Lung (tissue), 11 donors: ENCODE measurements at regions not wholly inside any gene's neighbourhood (a gene's known extent, or its start where the extent isn't known, plus 50 kb on each side); places are given as distances from the start of the nearest gene placed in this dataset.

Experiments
- ATAC-seq: fragments of 200-7000 bp; cut with Tn5 transposase; one replicate; pipeline ENCODE4 v1.9.1; 2020; ENCODE audit warnings: moderate number of reproducible peaks; ENCODE audit not compliant: insufficient read depth, low FRiP score
- DNase-seq, 3 donors: peaks; one replicate each; pipeline ENCODE4 v3.0.0-alpha.2; 2013 to 2017
- H3K27ac ChIP-seq, 2 donors: one replicate each; pipeline ENCODE4 v1.5.1; 2013; ENCODE audit warnings: mild to moderate bottlenecking in 2 of 2, moderate library complexity in 2 of 2, control low read depth in 1 of 2, inconsistent platforms in 1 of 2, low read depth in 1 of 2, low read length in 1 of 2
- H3K27me3 ChIP-seq, 3 donors: one replicate each; pipeline ENCODE4 v1.5.1; 2013; ENCODE audit warnings: low read length in 2 of 3; ENCODE audit not compliant: control insufficient read depth in 3 of 3, insufficient read depth in 3 of 3
- H3K36me3 ChIP-seq, 4 donors: one replicate each; pipeline ENCODE4 v1.5.1; 2013; ENCODE audit warnings: low read length in 4 of 4, mild to moderate bottlenecking in 1 of 4, moderate library complexity in 1 of 4; ENCODE audit not compliant: control insufficient read depth in 4 of 4, insufficient read depth in 4 of 4
- H3K4me1 ChIP-seq, 5 donors: one replicate each; pipeline ENCODE4 v1.5.1; 2013; ENCODE audit warnings: low read length in 5 of 5, mild to moderate bottlenecking in 2 of 5, moderate library complexity in 1 of 5; ENCODE audit not compliant: control insufficient read depth in 5 of 5, insufficient read depth in 5 of 5
- H3K4me3 ChIP-seq: one replicate; pipeline ENCODE4 v1.5.1; 2013; ENCODE audit warnings: mild to moderate bottlenecking, control low read depth, moderate library complexity
- H3K9ac ChIP-seq, 2 donors: one replicate each; pipeline ENCODE4 v1.5.1; 2013; ENCODE audit warnings: low read length in 2 of 2, control low read depth in 1 of 2; ENCODE audit not compliant: insufficient read depth in 1 of 2
- H3K9me3 ChIP-seq, 4 donors: one replicate each; pipeline ENCODE4 v1.5.1; 2013; ENCODE audit warnings: low read length in 3 of 4, mild to moderate bottlenecking in 1 of 4, moderate library complexity in 1 of 4; ENCODE audit not compliant: control insufficient read depth in 4 of 4, insufficient read depth in 3 of 4
- CTCF ChIP-seq: IDR thresholded peaks from 2 replicates; pipeline ENCODE4 v1.5.1; 2012; ENCODE audit warnings: mild to moderate bottlenecking; ENCODE audit errors: control extremely low read depth, extremely low read depth
- WGBS, 2 donors: extraction: QIAGEN DNeasy Blood & Tissue Kit; methylation state at CpG; one replicate each; pipeline ENCODE4 v1.1.7; 2013; 5-methylcytosine and 5-hydroxymethylcytosine counted together
- donor health status: control.
- donor health status: control.
- donor health status: Bipolar disorder and iron deficiency.
- donor health status: healthy.
- donor health status: DM: yes; HTN: yes; CAD: no.

- Histone ChIP-seq H3K9me3 (no peaks in the 10 kb centered on the region), H3K27ac (no peak overlapping the region), H3K36me3 (no peaks in the 10 kb centered on the region), H3K9ac (no peak overlapping the region), H3K4me1 (peaks cover 0 to 2% (median 0%) of the 10 kb centered on the region in 5 donors), H3K4me3 (no peak overlapping the region), H3K27me3 (no peaks in the 10 kb centered on the region)
- ATAC-seq (no peak), DNase-seq (no peak)
- 94 to 95% methylated on average over 4 of the region's 4 CpGs for WGBS, 2 donors
- TF ChIP-seq CTCF = no peak
These were observed 83.3 kb upstream of the NHSL1 start for GRCh38 chr6:138582573-138582972.

GRCh38 chr6:138586638-138587037 is 87.3 kb upstream of the NHSL1 start:
- Histone ChIP-seq H3K36me3 (no peaks in the 10 kb centered on the region), H3K27me3 (no peaks in the 10 kb centered on the region), H3K27ac (no peak overlapping the region), H3K9ac (no peak overlapping the region), H3K4me3 (no peak overlapping the region), H3K9me3 (no peaks in the 10 kb centered on the region), H3K4me1 (peaks cover 0 to 3% (median 2%) of the 10 kb centered on the region in 5 donors)
- DNase-seq = no peak
- ATAC-seq = no peak
- no peak for TF ChIP-seq CTCF
- WGBS, 2 donors = 93 to 94% methylated on average over 5 of the region's 5 CpGs

GRCh38 chr6:138588805-138589434 is 89.6 kb upstream of the NHSL1 start:
- peak; percentile 85 for TF ChIP-seq CTCF
- H3K27me3 ChIP-seq = no peaks in the 10 kb centered on the region
- no peak for ATAC-seq
- no peaks in the 10 kb centered on the region for H3K9me3 ChIP-seq
- no peaks in the 10 kb centered on the region for H3K36me3 ChIP-seq
- no peak overlapping the region for H3K9ac ChIP-seq
- no peak overlapping the region for H3K27ac ChIP-seq
- H3K4me1 ChIP-seq = peaks cover 0 to 21% (median 3%) of the 10 kb centered on the region in 5 donors
- DNase-seq = peak; percentile 75 to 89 (median 85)
- WGBS, 2 donors = 46 to 56% methylated on average over 13 of the region's 13 CpGs
- no peak overlapping the region for H3K4me3 ChIP-seq
